DOHH2 (cell line): ENCODE measurements at regions not wholly inside any gene's neighbourhood (a gene's known extent, or its start where the extent isn't known, plus 50 kb on each side); places are given as distances from the start of the nearest gene placed in this dataset.

ENCODE experiments used
- H3F3A ChIP-seq: fragments of 200-600 bp; sonication (generic), shearing (Covaris generic); 2 replicates; pipeline ENCODE4 v1.6.0; 2016; ENCODE audit warnings: antibody characterized with exemption, mild to moderate bottlenecking; ENCODE audit not compliant: control insufficient read depth, insufficient read depth
- H3K27ac ChIP-seq: fragments of 200-600 bp; sonication (generic); 2 replicates; pipeline ENCODE4 v1.5.1; 2014; ENCODE audit warnings: low read depth, mild to moderate bottlenecking, low read length, moderate library complexity
- H3K27me3 ChIP-seq: fragments of 200-600 bp; sonication (generic); 2 replicates; pipeline ENCODE4 v1.6.1; 2014; ENCODE audit warnings: mild to moderate bottlenecking, low read length, mixed read lengths; ENCODE audit not compliant: control insufficient read depth
- H3K36me3 ChIP-seq: fragments of 200-600 bp; sonication (generic); 2 replicates; pipeline ENCODE4 v1.6.1; 2014; ENCODE audit warnings: mild to moderate bottlenecking, low read length, moderate library complexity, mixed read lengths; ENCODE audit not compliant: control insufficient read depth
- H3K4me1 ChIP-seq: fragments of 200-600 bp; sonication (generic); 2 replicates; pipeline ENCODE4 v1.6.1; 2014; ENCODE audit warnings: mild to moderate bottlenecking, low read length, mixed read lengths; ENCODE audit not compliant: control insufficient read depth
- H3K4me2 ChIP-seq: fragments of 200-600 bp; sonication (generic); 2 replicates; pipeline ENCODE4 v1.6.0; 2014; ENCODE audit warnings: mild to moderate bottlenecking, low read length, moderate library complexity
- H3K4me3 ChIP-seq: fragments of 200-600 bp; sonication (generic); 2 replicates; pipeline ENCODE4 v1.5.1; 2014; ENCODE audit warnings: mild to moderate bottlenecking, low read length, mixed read lengths
- H3K79me2 ChIP-seq: fragments of 200-600 bp; sonication (generic); 2 replicates; pipeline ENCODE4 v1.6.1; 2014; ENCODE audit warnings: mild to moderate bottlenecking, low read length, mixed read lengths; ENCODE audit not compliant: control insufficient read depth
- H3K9me2 ChIP-seq: fragments of 200-600 bp; sonication (generic); replicated peaks from 2 replicates; pipeline ENCODE4 v1.6.1; 2014; ENCODE audit warnings: mild to moderate bottlenecking, low read length, mixed read lengths; ENCODE audit not compliant: control insufficient read depth
- H3K9me3 ChIP-seq: fragments of 200-600 bp; sonication (generic); 2 replicates; pipeline ENCODE4 v1.6.1; 2014; ENCODE audit warnings: antibody characterized with exemption, low read length, mixed read lengths; ENCODE audit not compliant: control insufficient read depth, insufficient read depth
- H4K20me1 ChIP-seq: fragments of 200-600 bp; sonication (generic); 2 replicates; pipeline ENCODE4 v1.6.0; 2014; ENCODE audit warnings: low read depth, mild to moderate bottlenecking, antibody characterized with exemption, low read length, moderate library complexity; ENCODE audit not compliant: control insufficient read depth, insufficient read depth
- EZH2phosphoT487 ChIP-seq: fragments of 200-600 bp; sonication (generic); IDR thresholded peaks from 2 replicates; pipeline ENCODE4 v1.6.1; 2017; ENCODE audit warnings: borderline replicate concordance, mild to moderate bottlenecking, antibody characterized with exemption, low read length, moderate library complexity, mixed read lengths
- TF ChIP-seq, protein P1 (sequence below): fragments of 200-600 bp; sonication (generic); IDR thresholded peaks from one replicate; pipeline ENCODE4 v1.5.1; 2014; ENCODE audit warnings: antibody characterized with exemption, mild to moderate bottlenecking, low read depth, low read length; ENCODE audit not compliant: poor library complexity, severe bottlenecking

- Histone ChIP-seq H3K4me3 (no peak overlapping the region), H3F3A (no peaks in the 10 kb centered on the region), H3K27ac (no peak overlapping the region), H3K36me3 (no peaks in the 10 kb centered on the region), H4K20me1 (no peaks in the 10 kb centered on the region), H3K79me2 (no peaks in the 10 kb centered on the region), H3K9me3 (no peaks in the 10 kb centered on the region), H3K9me2 (no peaks in the 10 kb centered on the region), H3K4me1 (no peaks in the 10 kb centered on the region), H3K4me2 (no peak overlapping the region), H3K27me3 (no peaks in the 10 kb centered on the region)
- TF ChIP-seq EZH2phosphoT487: no peak
- TF ChIP-seq, protein P1, sequence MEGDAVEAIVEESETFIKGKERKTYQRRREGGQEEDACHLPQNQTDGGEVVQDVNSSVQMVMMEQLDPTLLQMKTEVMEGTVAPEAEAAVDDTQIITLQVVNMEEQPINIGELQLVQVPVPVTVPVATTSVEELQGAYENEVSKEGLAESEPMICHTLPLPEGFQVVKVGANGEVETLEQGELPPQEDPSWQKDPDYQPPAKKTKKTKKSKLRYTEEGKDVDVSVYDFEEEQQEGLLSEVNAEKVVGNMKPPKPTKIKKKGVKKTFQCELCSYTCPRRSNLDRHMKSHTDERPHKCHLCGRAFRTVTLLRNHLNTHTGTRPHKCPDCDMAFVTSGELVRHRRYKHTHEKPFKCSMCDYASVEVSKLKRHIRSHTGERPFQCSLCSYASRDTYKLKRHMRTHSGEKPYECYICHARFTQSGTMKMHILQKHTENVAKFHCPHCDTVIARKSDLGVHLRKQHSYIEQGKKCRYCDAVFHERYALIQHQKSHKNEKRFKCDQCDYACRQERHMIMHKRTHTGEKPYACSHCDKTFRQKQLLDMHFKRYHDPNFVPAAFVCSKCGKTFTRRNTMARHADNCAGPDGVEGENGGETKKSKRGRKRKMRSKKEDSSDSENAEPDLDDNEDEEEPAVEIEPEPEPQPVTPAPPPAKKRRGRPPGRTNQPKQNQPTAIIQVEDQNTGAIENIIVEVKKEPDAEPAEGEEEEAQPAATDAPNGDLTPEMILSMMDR: peak; percentile 74
These were observed 139.1 kb upstream of the PFKP start for GRCh38 chr10:2927958-2928840.

DNA sequence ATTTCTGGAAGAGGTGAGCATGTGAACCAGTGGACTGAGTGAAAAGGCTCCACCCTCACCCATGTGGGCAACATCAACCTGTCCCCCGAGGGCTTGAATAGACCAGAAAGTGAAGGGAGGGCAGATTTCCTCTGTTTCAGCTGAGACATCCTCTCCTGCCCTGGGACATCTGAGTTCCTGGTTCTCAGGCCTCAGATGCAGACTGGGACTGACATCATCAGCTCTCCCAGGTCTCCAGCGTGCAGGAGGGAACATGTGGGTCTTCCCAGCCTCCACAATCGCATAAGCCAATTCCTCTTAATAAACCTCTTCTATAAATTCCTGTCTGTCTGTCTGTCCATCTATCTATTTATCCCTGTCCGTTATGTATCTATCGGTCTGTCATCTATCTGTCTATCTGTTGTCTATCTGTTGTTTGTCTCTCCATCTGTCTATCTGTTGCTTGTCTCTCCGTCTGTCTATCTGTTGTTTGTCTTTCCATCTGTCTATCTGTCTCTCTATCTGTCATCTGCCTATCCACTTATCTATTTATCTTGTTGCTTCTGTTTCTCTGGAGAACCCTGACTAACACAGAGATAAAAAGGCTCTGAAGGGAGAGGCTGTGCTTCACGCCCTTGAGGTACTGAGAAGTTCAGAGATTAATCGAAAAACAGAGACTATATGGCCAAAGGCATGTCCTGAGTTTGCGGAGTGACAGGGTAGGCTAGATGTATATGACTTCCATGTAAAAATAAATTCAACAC is 140.3 kb upstream of the PFKP start:
- H3K79me2 ChIP-seq: no peaks in the 10 kb centered on the region
- no peaks in the 10 kb centered on the region for H3K36me3 ChIP-seq
- no peaks in the 10 kb centered on the region for H3K27me3 ChIP-seq
- H3K4me2 ChIP-seq: no peak overlapping the region
- H3F3A ChIP-seq: no peaks in the 10 kb centered on the region
- no peaks in the 10 kb centered on the region for H4K20me1 ChIP-seq
- no peak overlapping the region for H3K27ac ChIP-seq
- H3K4me1 ChIP-seq: no peaks in the 10 kb centered on the region
- no peaks in the 10 kb centered on the region for H3K9me2 ChIP-seq
- H3K9me3 ChIP-seq: no peaks in the 10 kb centered on the region
- no peak for TF ChIP-seq EZH2phosphoT487
- TF ChIP-seq, protein P1: no peak
- no peak overlapping the region for H3K4me3 ChIP-seq

GRCh38 chr10:2925631-2926030 is 141.7 kb upstream of the PFKP start:
- Histone ChIP-seq H3K9me2 (no peaks in the 10 kb centered on the region), H4K20me1 (no peaks in the 10 kb centered on the region), H3K27me3 (no peaks in the 10 kb centered on the region), H3K4me2 (no peak overlapping the region), H3K27ac (no peak overlapping the region), H3K4me1 (no peaks in the 10 kb centered on the region), H3K79me2 (no peaks in the 10 kb centered on the region), H3K9me3 (no peaks in the 10 kb centered on the region), H3F3A (no peaks in the 10 kb centered on the region), H3K4me3 (no peak overlapping the region), H3K36me3 (no peaks in the 10 kb centered on the region)
- no peak for TF ChIP-seq EZH2phosphoT487
- TF ChIP-seq, protein P1: no peak
